HG03095 (cell line): ENCODE measurements at regions not wholly inside any gene's neighbourhood (a gene's known extent, or its start where the extent isn't known, plus 50 kb on each side); places are given as distances from the start of the nearest gene placed in this dataset.

Experiments
- ATAC-seq: cut with Tn5 transposase; IDR thresholded peaks from one replicate; pipeline ENCODE4 v1.9.1; 2021; ENCODE audit warnings: moderate library complexity; ENCODE audit not compliant: unreplicated experiment

DNA sequence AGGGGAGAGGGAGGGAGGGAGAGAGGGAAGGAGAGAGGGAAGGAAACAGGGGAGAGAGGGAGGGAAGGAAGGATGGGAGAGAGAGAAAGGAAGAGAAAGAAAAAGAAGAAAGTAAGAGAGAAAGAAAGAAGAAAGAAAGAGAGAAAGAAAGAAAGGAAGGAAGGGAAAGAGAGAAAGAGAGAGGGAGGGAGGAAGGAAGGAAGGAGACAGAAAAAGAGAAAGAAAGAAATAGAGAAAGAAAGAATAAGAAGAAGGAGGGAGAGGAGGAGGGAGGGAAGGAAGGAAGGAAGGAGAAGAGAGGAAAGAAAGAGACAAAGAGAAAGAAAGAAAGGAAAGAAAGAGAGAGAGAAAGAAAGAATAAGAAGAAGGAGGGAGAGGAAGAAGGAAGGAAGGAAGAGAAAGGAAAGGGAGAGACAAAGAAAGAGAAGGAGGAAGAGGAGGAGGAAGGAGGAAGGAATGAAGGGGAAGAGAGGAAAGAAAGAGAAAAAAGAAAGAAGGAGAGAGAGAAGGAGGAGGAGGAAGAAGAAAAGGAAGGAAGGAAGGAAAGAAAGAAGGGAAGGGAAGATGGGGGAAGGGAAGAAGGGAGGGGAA is 189.6 kb downstream of the PARM1 start:
- ATAC-seq: no peak

DNA sequence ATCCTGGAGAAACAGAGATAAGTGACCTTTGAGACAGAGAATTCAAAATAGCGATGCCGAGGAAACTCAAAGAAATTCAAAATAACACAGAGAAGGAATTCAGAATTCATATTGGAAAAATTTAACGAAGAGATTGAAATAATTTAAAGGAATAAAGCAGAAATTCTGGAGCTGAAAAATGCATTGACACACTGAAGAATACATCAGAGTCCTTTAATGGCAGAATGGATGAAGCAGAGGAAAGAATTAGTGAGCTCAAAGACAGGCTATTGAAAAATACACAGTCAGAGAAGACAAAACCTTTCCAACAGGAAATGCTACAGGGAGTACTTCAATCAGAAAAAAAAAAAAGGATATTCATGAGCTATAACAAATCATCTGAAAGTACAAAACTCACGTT is 185.8 kb downstream of the PARM1 start:
- no peak for ATAC-seq

DNA sequence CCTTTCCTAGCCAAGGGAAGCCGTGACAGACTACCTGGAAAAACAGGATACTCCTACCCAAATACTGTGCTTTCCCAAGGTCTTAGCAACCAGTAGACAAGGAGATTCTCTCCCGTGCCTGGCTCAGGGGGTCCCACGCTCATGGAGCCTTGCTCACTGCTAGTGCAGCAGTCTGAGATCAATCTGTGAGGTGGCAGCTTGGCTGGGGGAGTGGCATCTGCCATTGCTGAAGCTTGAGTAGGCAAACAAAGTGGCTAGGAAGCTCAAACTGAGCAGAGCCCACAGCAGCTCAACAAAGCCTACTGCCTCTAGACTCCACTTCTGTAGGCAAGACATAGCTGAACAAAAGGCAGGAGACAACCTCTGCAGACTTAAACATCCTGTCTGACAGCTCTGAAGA is 177.1 kb downstream of the PARM1 start:
- no peak for ATAC-seq

DNA sequence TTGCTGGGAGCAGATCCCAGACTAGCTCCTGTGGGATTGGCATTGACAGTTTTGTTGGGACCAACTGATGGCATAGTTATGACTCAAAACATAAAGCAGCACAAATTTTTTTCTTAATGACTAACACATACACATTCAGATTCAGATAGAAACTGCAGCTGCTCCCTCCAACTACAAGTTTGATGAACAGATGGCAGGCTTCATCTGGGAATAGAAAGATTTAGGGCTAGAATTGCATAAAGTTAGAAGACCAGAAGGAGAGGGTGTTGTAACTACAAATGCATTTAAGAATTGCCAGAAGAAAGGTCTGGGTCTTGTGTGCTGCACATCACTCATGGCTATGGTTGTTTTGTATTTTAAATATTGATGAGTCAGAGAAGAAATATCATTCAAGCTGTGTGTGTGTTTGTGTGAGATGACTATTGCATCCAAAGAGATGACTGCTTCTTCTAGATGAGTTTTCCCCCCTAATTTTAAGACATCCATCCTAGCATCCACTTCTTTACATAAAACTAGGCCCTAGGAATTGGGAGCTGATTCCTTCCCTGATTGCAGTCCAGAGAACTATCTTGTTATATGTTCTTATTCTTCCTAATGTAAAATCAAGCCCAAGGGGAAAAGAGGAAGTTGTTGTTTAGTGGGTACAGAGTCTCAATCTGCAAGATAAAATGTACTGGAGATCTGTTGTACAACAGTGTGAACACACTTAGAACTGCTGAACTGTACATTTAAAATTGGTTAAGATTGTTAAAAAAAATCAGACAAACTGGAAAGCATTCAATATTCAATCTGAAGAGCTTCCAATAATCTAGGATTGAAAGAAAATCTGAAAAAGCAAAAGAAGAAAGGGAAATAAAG is 175.1 kb downstream of the PARM1 start:
- ATAC-seq: no peak

DNA sequence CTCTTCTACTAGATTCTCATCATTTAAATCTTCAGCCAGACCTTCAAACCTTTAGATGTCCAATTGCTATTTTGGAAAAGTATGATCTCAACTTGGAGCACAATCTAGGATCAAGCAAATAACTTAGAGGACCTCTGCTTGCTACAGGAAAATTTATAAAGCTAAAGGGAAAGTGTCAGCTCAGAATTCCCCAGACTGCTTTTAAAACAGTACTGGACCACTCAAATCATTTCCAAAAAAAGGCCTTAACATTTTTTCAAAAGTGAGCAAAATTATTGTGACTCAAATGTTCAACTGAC is 169.8 kb downstream of the PARM1 start:
- no peak for ATAC-seq

DNA sequence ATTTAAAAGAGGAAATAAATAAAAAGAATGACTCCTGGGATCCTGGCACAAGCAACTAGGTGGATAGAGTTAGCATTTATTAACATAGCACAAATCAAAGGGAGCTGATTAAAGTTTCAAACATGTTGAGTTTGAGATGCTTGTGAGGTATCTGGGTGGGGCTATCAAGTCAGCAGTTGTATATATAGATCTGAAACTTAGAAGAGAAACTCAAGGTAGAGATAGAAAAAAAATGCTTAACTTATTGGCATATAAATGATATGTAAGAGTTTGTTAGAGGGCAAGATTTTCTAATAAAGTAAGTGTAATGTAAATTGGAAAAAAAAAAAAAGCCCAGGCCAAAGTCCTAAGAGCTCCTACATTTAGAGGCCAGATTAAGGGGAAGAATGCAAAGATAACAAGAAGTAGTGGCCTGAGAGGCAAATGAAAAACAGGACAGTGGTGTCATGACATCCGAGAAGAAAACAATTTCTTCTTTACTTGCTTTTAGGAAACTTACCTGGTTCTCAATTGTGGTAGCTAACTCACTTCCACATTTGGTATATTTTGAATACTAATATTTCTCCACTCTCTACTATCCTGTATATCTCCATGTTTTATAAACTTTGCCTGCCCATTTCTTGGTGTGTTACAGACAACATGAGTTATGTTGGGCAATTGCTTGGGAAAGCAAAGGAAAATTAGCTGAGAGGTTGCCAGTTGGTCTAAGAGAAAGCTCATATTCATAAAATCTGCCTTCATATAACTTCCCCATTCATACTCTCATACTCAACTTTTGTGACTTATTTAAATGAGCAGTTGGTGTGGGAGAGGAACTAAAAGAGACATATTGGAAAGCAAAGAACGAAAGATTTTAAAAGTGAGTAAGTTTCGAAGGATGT is 169.2 kb downstream of the PARM1 start:
- ATAC-seq: peak; percentile 49
